Spleen (tissue), 11 donors: ENCODE measurements at regions not wholly inside any gene's neighbourhood (a gene's known extent, or its start where the extent isn't known, plus 50 kb on each side); places are given as distances from the start of the nearest gene placed in this dataset.

Source experiments
- DNase-seq: peaks from one replicate; pipeline ENCODE4 v3.0.0-alpha.2; 2020
- H3K27ac ChIP-seq, 8 donors: fragments of 200-600 bp; sonication (generic) in 7 of 8; 1 replicate in 4 of 8; 2 replicates in 4 of 8; pipeline versions ENCODE4 v1.5.0 to v1.8.0; 2016 to 2021; ENCODE audit warnings: inconsistent platforms in 4 of 8, mild to moderate bottlenecking in 4 of 8, moderate library complexity in 1 of 8
- H3K27me3 ChIP-seq, 7 donors: fragments of 200-600 bp; sonication (generic) in 6 of 7; replicated peaks in 1 of 7; 1 replicate in 4 of 7; 2 replicates in 3 of 7; pipeline versions ENCODE4 v1.5.0 to v1.8.0; 2016 to 2021; ENCODE audit warnings: inconsistent platforms in 3 of 7, mild to moderate bottlenecking in 1 of 7
- H3K36me3 ChIP-seq, 6 donors: fragments of 200-600 bp; sonication (generic) in 5 of 6; 1 replicate in 4 of 6; 2 replicates in 2 of 6; pipeline versions ENCODE4 v1.5.0 to v1.8.0; 2016 to 2021; ENCODE audit warnings: inconsistent platforms in 2 of 6
- H3K4me1 ChIP-seq, 6 donors: fragments of 200-600 bp; sonication (generic) in 5 of 6; 1 replicate in 3 of 6; 2 replicates in 3 of 6; pipeline versions ENCODE4 v1.5.0 to v1.8.0; 2016 to 2021; ENCODE audit warnings: inconsistent platforms in 3 of 6
- H3K4me3 ChIP-seq, 8 donors: fragments of 200-600 bp; sonication (generic) in 7 of 8; 1 replicate in 4 of 8; 2 replicates in 4 of 8; pipeline versions ENCODE4 v1.5.0 to v1.8.0; 2016 to 2021; ENCODE audit warnings: inconsistent platforms in 4 of 8, mild to moderate bottlenecking in 4 of 8, moderate library complexity in 2 of 8
- H3K9me3 ChIP-seq, 8 donors: fragments of 200-600 bp; sonication (generic) in 7 of 8; 1 replicate in 4 of 8; 2 replicates in 4 of 8; pipeline versions ENCODE4 v1.5.0 to v1.8.0; 2016 to 2021; ENCODE audit warnings: inconsistent platforms in 4 of 8
- CTCF ChIP-seq, 11 experiments: fragments of 200-600 bp in 7 of 11; fragments of 450-650 bp in 4 of 11; sonication (generic) in 4 of 11; IDR thresholded peaks in 8 of 11; conservative IDR thresholded peaks in 3 of 11; 1 replicate in 7 of 11; 2 replicates in 4 of 11; pipeline versions ENCODE4 v1.4.0 to v1.8.0; 2016 to 2021; ENCODE audit warnings: antibody characterized with exemption in 11 of 11, inconsistent platforms in 4 of 11, mild to moderate bottlenecking in 1 of 11
- POLR2A ChIP-seq, 3 donors: fragments of 450-650 bp; IDR thresholded peaks; one replicate each; pipeline ENCODE4 v1.5.1; 2017; ENCODE audit warnings: antibody characterized with exemption in 3 of 3, mild to moderate bottlenecking in 1 of 3
- POLR2AphosphoS5 ChIP-seq, 3 donors: sonication (generic); formaldehyde crosslinking; IDR thresholded peaks; one replicate each; pipeline ENCODE4 v1.5.1; 2017; ENCODE audit warnings: antibody characterized with exemption in 3 of 3
- WGBS, 5 donors: extraction: QIAGEN DNeasy Blood & Tissue Kit in 3 of 5; methylation state at CpG; one replicate each; pipeline versions ENCODE4 v1.1.5 to v1.1.7; 2013 to 2018; 5-methylcytosine and 5-hydroxymethylcytosine counted together
- intact Hi-C: fragments of 100-400 bp; cut with DNase I; formaldehyde crosslinking; loops from one replicate; pipeline ENCODE4 v1.15.0; 2023; ENCODE audit warnings: low total_unique reads
- donor health status: healthy with polysubstance abuse.
- donor health status: DM: no; HTN: no; CAD: no; lungs with moderate emphysema.
- donor health status: DM: no; HTN: no; CAD: no.
- donor health status: Bipolar disorder and iron deficiency.
- donor health status: healthy.
- donor health status: DM: no; HTN: no; CAD: no.
- donor health status: DM: yes; HTN: yes; CAD: no.

GRCh38 chr9:107404161-107404560 lies 85.4 kb downstream of the KLF4 start:
- 45 to 81% (median 66%) methylated on average over 2 of the region's 2 CpGs for WGBS, 5 donors
- Histone ChIP-seq H3K36me3 (no peaks in the 10 kb centered on the region), H3K4me1 (no peaks in the 10 kb centered on the region), H3K27me3 (no peaks in the 10 kb centered on the region), H3K4me3 (no peak overlapping the region), H3K9me3 (no peaks in the 10 kb centered on the region), H3K27ac (no peak overlapping the region)
- no peak for TF ChIP-seq CTCF (IDR thresholded peaks at IDR 0.05 in 8 of 11, conservative IDR thresholded peaks at IDR 0.05 in 3 of 11)
- TF ChIP-seq POLR2A (IDR thresholded peaks at IDR 0.05): no peak
- no peak for TF ChIP-seq POLR2AphosphoS5 (IDR thresholded peaks at IDR 0.05)
- intact Hi-C loops: no loop called here
- DNase-seq: no peak

- Histone ChIP-seq H3K27ac (no peak overlapping the region), H3K36me3 (no peaks in the 10 kb centered on the region), H3K4me3 (no peak overlapping the region), H3K9me3 (no peaks in the 10 kb centered on the region), H3K4me1 (no peaks in the 10 kb centered on the region), H3K27me3 (no peaks in the 10 kb centered on the region)
- TF ChIP-seq POLR2A (IDR thresholded peaks at IDR 0.05) (no peak), POLR2AphosphoS5 (IDR thresholded peaks at IDR 0.05) (no peak), CTCF (IDR thresholded peaks at IDR 0.05 in 8 of 11, conservative IDR thresholded peaks at IDR 0.05 in 3 of 11) (no peak)
- no peak for DNase-seq
- 62 to 75% (median 67%) methylated on average over 12 of the region's 12 CpGs for WGBS, 5 donors
- intact Hi-C loops: no loop called here
Measured at GRCh38 chr9:107397076-107398044, 92.2 kb downstream of the KLF4 start.

- WGBS, 5 donors: 53 to 69% (median 62%) methylated on average over 5 of the region's 5 CpGs
- H3K27ac ChIP-seq: no peak overlapping the region
- H3K4me1 ChIP-seq: no peaks in the 10 kb centered on the region
- no peaks in the 10 kb centered on the region for H3K36me3 ChIP-seq
- no peak for DNase-seq
- H3K27me3 ChIP-seq: no peaks in the 10 kb centered on the region
- intact Hi-C loops: no loop called here
- no peak for TF ChIP-seq CTCF (IDR thresholded peaks at IDR 0.05 in 8 of 11, conservative IDR thresholded peaks at IDR 0.05 in 3 of 11)
- TF ChIP-seq POLR2A (IDR thresholded peaks at IDR 0.05): no peak
- TF ChIP-seq POLR2AphosphoS5 (IDR thresholded peaks at IDR 0.05): no peak
- no peak overlapping the region for H3K4me3 ChIP-seq
- H3K9me3 ChIP-seq: no peaks in the 10 kb centered on the region
Measured at GRCh38 chr9:107394264-107394663, 95.3 kb downstream of the KLF4 start.

- intact Hi-C loops: no loop called here
- TF ChIP-seq CTCF (IDR thresholded peaks at IDR 0.05 in 8 of 11, conservative IDR thresholded peaks at IDR 0.05 in 3 of 11): no peak
- no peak for TF ChIP-seq POLR2AphosphoS5 (IDR thresholded peaks at IDR 0.05)
- no peak for TF ChIP-seq POLR2A (IDR thresholded peaks at IDR 0.05)
- no peaks in the 10 kb centered on the region for H3K36me3 ChIP-seq
- no peaks in the 10 kb centered on the region for H3K4me1 ChIP-seq
- 83 to 92% (median 88%) methylated on average over 4 of the region's 4 CpGs for WGBS, 5 donors
- H3K9me3 ChIP-seq: no peaks in the 10 kb centered on the region
- DNase-seq: no peak
- H3K27ac ChIP-seq: no peak overlapping the region
- no peaks in the 10 kb centered on the region for H3K27me3 ChIP-seq
- no peak overlapping the region for H3K4me3 ChIP-seq
Measured at GRCh38 chr9:107390778-107391177, 98.8 kb downstream of the KLF4 start.
